Hepatocyte (in vitro differentiated cells): ENCODE measurements at regions not wholly inside any gene's neighbourhood (a gene's known extent, or its start where the extent isn't known, plus 50 kb on each side); places are given as distances from the start of the nearest gene placed in this dataset.

Source experiments
- DNase-seq: peaks from one replicate; pipeline ENCODE4 v3.0.0-alpha.2; 2016; ENCODE audit warnings: low spot score
- H2AFZ ChIP-seq: fragments of 200-600 bp; sonication (generic); 2 replicates; pipeline ENCODE4 v1.6.0; 2016; ENCODE audit warnings: antibody characterized with exemption, mild to moderate bottlenecking
- H3K27ac ChIP-seq: fragments of 200-600 bp; sonication (generic); 2 replicates; pipeline ENCODE4 v1.5.1; 2016; ENCODE audit warnings: mild to moderate bottlenecking
- H3K27me3 ChIP-seq: fragments of 200-600 bp; sonication (generic); 2 replicates; pipeline ENCODE4 v1.6.1; 2016
- H3K36me3 ChIP-seq: fragments of 200-600 bp; sonication (generic); replicated peaks from 2 replicates; pipeline ENCODE4 v1.5.1; 2016; ENCODE audit warnings: low read depth; ENCODE audit not compliant: insufficient read depth
- H3K4me1 ChIP-seq: fragments of 200-600 bp; sonication (generic); 2 replicates; pipeline ENCODE4 v1.5.1; 2016; ENCODE audit warnings: mild to moderate bottlenecking, moderate library complexity; ENCODE audit not compliant: insufficient read depth
- H3K4me2 ChIP-seq: fragments of 200-600 bp; sonication (generic); 2 replicates; pipeline ENCODE4 v1.6.0; 2016
- H3K4me3 ChIP-seq: fragments of 200-600 bp; sonication (generic); 2 replicates; pipeline ENCODE4 v1.5.1; 2016; ENCODE audit warnings: mild to moderate bottlenecking
- H3K79me2 ChIP-seq: fragments of 200-600 bp; sonication (generic); 2 replicates; pipeline ENCODE4 v1.6.0; 2017; ENCODE audit warnings: mild to moderate bottlenecking
- H3K9me2 ChIP-seq: fragments of 200-600 bp; sonication (generic); replicated peaks from 2 replicates; pipeline ENCODE4 v1.6.0; 2017; ENCODE audit warnings: mild to moderate bottlenecking; ENCODE audit not compliant: insufficient read depth
- H3K9me3 ChIP-seq: fragments of 200-600 bp; sonication (generic); 2 replicates; pipeline ENCODE4 v1.5.1; 2016; ENCODE audit warnings: low read depth, mild to moderate bottlenecking
- H4K20me1 ChIP-seq: fragments of 200-600 bp; sonication (generic); 2 replicates; pipeline ENCODE4 v1.6.0; 2016; ENCODE audit warnings: mild to moderate bottlenecking; ENCODE audit not compliant: insufficient read depth, poor library complexity, severe bottlenecking
- EZH2 ChIP-seq: fragments of 200-600 bp; sonication (generic); IDR thresholded peaks from 2 replicates; pipeline ENCODE4 v1.6.1; 2016; ENCODE audit warnings: antibody characterized with exemption, mild to moderate bottlenecking, borderline replicate concordance
- EZH2phosphoT487 ChIP-seq: fragments of 200-600 bp; sonication (generic); IDR thresholded peaks from one replicate; pipeline ENCODE4 v1.6.1; 2018; ENCODE audit warnings: antibody characterized with exemption, mild to moderate bottlenecking, low read depth, moderate library complexity; ENCODE audit not compliant: unreplicated experiment, severe bottlenecking
- WGBS: methylation state at CpG from one replicate; pipeline ENCODE4 v1.1.6; 2016; ENCODE audit warnings: low lambda C conversion rate; ENCODE audit errors: missing lambda C conversion rate; 5-methylcytosine and 5-hydroxymethylcytosine counted together
- TF ChIP-seq, protein P1 (sequence below): fragments of 200-600 bp; sonication (generic); IDR thresholded peaks from 2 replicates; pipeline ENCODE4 v1.5.1; 2016; ENCODE audit warnings: antibody characterized with exemption, mild to moderate bottlenecking; ENCODE audit not compliant: poor library complexity

DNA sequence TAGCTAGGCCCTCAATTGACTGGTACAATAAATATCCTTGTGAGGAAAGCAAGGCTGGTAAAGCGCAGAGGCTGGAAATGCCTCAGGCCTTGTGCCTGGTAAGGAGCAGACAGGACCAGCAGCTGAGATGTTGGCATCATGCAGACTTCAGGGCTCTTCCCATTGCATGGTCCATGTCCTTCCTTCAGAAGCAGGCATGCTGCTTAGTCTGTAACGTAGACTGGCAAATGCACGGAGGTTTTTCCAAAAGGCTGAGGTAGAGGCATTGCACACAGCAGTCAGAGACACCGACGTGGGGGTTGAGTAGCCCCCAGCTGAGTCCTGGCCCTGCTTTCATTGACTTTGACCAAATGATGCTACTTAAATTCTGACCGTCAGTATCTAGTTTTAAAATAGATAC is 87.1 kb downstream of the ADRB2 start:
- Histone ChIP-seq H3K27me3 (no peaks in the 10 kb centered on the region), H3K79me2 (no peaks in the 10 kb centered on the region), H3K4me1 (peaks cover 6% of the 10 kb centered on the region), H4K20me1 (no peaks in the 10 kb centered on the region), H3K9me2 (no peaks in the 10 kb centered on the region), H3K4me3 (no peak overlapping the region), H2AFZ (no peak overlapping the region), H3K9me3 (no peaks in the 10 kb centered on the region), H3K4me2 (no peak overlapping the region), H3K36me3 (no peaks in the 10 kb centered on the region), H3K27ac (no peak overlapping the region)
- no peak for TF ChIP-seq EZH2
- TF ChIP-seq, protein P1, sequence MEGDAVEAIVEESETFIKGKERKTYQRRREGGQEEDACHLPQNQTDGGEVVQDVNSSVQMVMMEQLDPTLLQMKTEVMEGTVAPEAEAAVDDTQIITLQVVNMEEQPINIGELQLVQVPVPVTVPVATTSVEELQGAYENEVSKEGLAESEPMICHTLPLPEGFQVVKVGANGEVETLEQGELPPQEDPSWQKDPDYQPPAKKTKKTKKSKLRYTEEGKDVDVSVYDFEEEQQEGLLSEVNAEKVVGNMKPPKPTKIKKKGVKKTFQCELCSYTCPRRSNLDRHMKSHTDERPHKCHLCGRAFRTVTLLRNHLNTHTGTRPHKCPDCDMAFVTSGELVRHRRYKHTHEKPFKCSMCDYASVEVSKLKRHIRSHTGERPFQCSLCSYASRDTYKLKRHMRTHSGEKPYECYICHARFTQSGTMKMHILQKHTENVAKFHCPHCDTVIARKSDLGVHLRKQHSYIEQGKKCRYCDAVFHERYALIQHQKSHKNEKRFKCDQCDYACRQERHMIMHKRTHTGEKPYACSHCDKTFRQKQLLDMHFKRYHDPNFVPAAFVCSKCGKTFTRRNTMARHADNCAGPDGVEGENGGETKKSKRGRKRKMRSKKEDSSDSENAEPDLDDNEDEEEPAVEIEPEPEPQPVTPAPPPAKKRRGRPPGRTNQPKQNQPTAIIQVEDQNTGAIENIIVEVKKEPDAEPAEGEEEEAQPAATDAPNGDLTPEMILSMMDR, result no peak
- TF ChIP-seq EZH2phosphoT487, result no peak
- no peak for DNase-seq
- WGBS, result 75% methylated on average over 6 of the region's 6 CpGs

DNA sequence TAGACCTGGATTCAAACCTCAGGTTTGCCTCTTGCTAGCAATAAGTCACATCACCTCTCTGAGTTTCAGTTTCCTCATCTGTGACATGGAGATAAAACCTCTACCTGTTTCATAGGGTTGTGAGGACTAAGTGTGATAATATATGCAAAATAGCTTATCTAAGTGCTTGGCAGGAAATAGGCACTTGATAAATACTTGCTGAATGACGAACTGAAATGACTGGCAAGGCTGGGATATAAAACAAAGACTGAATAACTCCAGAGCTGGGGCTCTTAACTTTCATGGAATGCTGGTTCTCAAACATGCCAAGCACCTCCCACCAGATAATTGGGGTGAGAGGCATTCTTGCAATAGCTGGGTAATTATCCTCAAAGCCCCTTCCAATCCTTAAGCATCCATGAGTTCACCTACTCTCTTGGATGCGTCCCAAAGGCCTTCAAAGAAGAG is 87.6 kb downstream of the ADRB2 start:
- no peak overlapping the region for H2AFZ ChIP-seq

DNA sequence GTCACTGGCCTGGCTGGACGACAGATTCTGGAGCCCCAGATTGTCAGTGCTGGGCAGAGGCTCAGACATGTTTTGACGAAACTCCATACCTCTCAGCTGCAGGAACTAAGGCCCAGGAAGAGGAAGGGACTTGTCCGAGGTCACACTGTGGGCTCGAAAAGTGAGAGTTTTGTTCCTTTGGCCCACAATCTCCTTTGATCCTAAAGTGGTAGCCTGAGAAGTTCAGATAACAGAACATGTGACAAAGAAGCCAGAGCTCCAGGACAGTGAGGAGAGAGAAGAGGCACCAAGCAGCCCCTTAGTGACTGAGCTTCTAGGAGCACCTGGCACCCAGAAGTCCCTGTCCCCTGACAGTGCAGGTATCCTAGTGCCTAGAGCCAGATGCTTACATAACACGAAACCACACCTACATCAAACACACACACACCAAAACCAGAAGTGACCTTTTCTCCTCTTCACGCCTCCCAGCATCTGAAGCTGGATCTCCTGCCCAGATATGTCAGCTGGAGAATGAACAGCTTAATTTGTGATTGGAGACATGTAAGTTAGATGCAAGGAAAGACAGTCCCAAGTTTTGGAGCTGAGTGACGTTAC is 88.9 kb downstream of the ADRB2 start:
- no peaks in the 10 kb centered on the region for H3K79me2 ChIP-seq
- H4K20me1 ChIP-seq, result no peaks in the 10 kb centered on the region
- no peaks in the 10 kb centered on the region for H3K27me3 ChIP-seq
- H3K4me1 ChIP-seq, result peaks cover 6% of the 10 kb centered on the region
- TF ChIP-seq EZH2 (no peak), EZH2phosphoT487 (no peak)
- TF ChIP-seq, protein P1, result no peak
- no peak overlapping the region for H3K27ac ChIP-seq
- DNase-seq, result no peak
- H3K4me3 ChIP-seq, result no peak overlapping the region
- 76% methylated on average over 7 of the region's 7 CpGs for WGBS
- H3K36me3 ChIP-seq, result no peaks in the 10 kb centered on the region
- no peaks in the 10 kb centered on the region for H3K9me2 ChIP-seq
- no peaks in the 10 kb centered on the region for H3K9me3 ChIP-seq
- H3K4me2 ChIP-seq, result no peak overlapping the region
- H2AFZ ChIP-seq, result no peak overlapping the region

More for the DNA sequence above, 87.6 kb downstream of the ADRB2 start:
- TF ChIP-seq, protein P1, result no peak
- TF ChIP-seq EZH2, result no peak
- no peak for TF ChIP-seq EZH2phosphoT487
- Histone ChIP-seq H3K36me3 (no peaks in the 10 kb centered on the region), H3K79me2 (no peaks in the 10 kb centered on the region), H3K4me2 (no peak overlapping the region), H3K27ac (no peak overlapping the region), H3K9me2 (no peaks in the 10 kb centered on the region), H4K20me1 (no peaks in the 10 kb centered on the region), H3K4me3 (no peak overlapping the region), H3K27me3 (no peaks in the 10 kb centered on the region), H3K4me1 (peaks cover 6% of the 10 kb centered on the region), H3K9me3 (no peaks in the 10 kb centered on the region)
- no peak for DNase-seq
- WGBS, result 52% methylated on average over 2 of the region's 2 CpGs
